DND-41 (cell line): ENCODE measurements at regions not wholly inside any gene's neighbourhood (a gene's known extent, or its start where the extent isn't known, plus 50 kb on each side); places are given as distances from the start of the nearest gene placed in this dataset.

Experiments used
- CTCF ChIP-seq: IDR thresholded peaks from 2 replicates; pipeline ENCODE4 v1.5.1; 2012; ENCODE audit warnings: borderline replicate concordance, low read length, moderate library complexity, mild to moderate bottlenecking; ENCODE audit not compliant: poor library complexity, severe bottlenecking; ENCODE audit errors: extremely low read depth
- EZH2 ChIP-seq: IDR thresholded peaks from 3 replicates; pipeline ENCODE4 v1.6.1; 2012; ENCODE audit warnings: borderline replicate concordance, low read depth, mild to moderate bottlenecking, moderate library complexity, low read length, inconsistent platforms; ENCODE audit not compliant: severe bottlenecking

GRCh38 chr9:18379073-18379811 lies 94.7 kb upstream of the ADAMTSL1 start:
- TF ChIP-seq CTCF (no peak), EZH2 (no peak)
